Fibroblast of mammary gland (primary cell): ENCODE measurements at regions not wholly inside any gene's neighbourhood (a gene's known extent, or its start where the extent isn't known, plus 50 kb on each side); places are given as distances from the start of the nearest gene placed in this dataset.
"Not testable (repeated sequence)": the region's sequence is repeated elsewhere in the genome, so short reads cannot be mapped to it uniquely, and the experiment has no call there.

Experiments used
- DNase-seq: peaks from one replicate; pipeline ENCODE4 v3.0.0-alpha.2; 2010; ENCODE audit warnings: low read depth
- H3K4me3 ChIP-seq: 2 replicates; pipeline ENCODE4 v1.5.1; 2011; ENCODE audit warnings: low read depth, mild to moderate bottlenecking, low read length, moderate library complexity; ENCODE audit not compliant: control insufficient read depth

DNA sequence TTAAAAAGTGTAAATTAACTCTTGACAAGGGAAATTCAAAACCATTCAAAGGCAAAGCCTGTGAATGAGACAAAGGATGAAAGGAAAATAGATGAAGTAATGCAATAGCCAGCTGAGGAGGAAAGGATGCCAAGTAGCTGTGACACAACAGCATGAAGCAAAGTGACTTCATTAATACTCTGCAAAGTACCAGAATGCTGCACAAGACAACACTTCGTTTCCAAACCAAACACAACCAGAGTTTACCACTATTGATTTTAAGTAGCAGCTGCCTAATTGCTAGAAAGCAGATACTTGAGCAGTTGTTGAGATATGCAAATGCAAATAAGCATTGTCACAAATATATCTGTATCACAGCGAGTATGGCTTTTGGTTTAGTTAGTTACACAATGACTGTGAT, 54.7 kb upstream of the POMZP3 start:
- peak; percentile 0 for DNase-seq
- H3K4me3 ChIP-seq, result not testable (repeated sequence)

DNA sequence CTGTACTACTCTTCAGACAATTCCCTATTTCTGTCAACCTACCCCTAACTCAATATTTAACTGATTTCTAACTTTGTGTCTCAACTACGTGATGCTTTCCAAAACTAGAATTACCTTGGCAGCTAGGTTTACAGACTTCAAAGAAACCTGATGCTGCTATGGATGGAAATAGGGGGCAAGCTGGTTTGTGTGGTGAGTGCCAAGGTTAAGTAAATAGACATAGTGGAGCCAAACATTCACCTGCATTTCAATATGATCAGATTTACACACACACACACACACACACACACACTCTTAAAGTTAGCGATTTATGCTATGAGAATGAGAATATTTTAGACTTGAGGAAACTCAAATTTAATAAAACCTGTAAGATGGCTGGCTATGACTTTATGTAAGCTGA, 52.1 kb upstream of the POMZP3 start:
- not testable (repeated sequence) for H3K4me3 ChIP-seq, DNase-seq

GRCh38 chr7:76678500-76678899, 51.4 kb upstream of the POMZP3 start:
- not testable (repeated sequence) for DNase-seq, H3K4me3 ChIP-seq

DNA sequence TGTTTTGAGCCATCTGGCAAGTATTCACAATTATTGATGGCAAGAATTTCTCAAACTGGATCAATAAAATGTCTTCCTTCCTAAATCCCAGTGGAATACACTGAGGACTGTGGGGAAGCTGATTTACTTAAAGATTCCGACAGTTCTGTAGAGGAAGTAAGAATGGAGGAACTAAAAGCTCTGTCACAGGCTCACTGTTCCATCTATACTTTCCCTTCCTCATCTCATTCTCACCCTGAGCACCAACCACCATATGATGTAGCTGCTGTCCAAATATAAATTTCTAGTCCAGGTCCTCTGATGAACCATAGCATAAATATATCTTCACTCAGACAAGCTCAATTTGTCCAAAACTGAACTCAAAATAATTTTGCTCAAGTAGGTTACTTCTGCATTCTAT, 49.8 kb upstream of the POMZP3 start:
- DNase-seq, H3K4me3 ChIP-seq: not testable (repeated sequence)
